GM12864 (cell line): ENCODE measurements at regions not wholly inside any gene's neighbourhood (a gene's known extent, or its start where the extent isn't known, plus 50 kb on each side); places are given as distances from the start of the nearest gene placed in this dataset.

Experiments used
- DNase-seq: peaks from one replicate; pipeline ENCODE4 v3.0.0-alpha.2; 2011; ENCODE audit warnings: low read depth
- H3K4me3 ChIP-seq: 2 replicates; pipeline ENCODE4 v1.5.1; 2011; ENCODE audit warnings: mild to moderate bottlenecking, low read depth, low read length, control low read depth
- TF ChIP-seq, protein P1 (sequence below): IDR thresholded peaks from 2 replicates; pipeline ENCODE4 v1.5.1; 2011; ENCODE audit warnings: low read depth, mild to moderate bottlenecking, moderate library complexity, low read length, control low read depth, inconsistent platforms; ENCODE audit errors: missing control alignments

DNA sequence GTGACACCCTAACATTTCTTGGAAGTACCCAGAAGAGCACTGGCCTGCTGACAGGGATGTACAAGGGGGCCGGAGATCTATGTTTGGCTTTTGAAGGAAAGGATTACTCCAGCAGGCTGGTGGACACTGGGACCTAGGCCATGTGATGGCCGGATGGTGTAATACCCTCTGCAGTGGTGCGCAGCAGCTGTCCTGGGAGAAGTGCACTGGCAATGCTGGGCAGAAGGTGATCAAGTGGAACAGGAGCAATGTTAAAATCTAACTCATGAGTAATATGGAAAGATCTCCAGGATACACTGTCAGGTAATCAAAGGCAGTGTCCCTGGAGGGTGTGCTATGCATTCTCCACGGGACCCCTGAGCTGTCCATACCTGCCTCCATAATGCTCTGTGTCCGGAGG, 71.2 kb upstream of the POMGNT2 start:
- DNase-seq, result no peak
- TF ChIP-seq, protein P1, sequence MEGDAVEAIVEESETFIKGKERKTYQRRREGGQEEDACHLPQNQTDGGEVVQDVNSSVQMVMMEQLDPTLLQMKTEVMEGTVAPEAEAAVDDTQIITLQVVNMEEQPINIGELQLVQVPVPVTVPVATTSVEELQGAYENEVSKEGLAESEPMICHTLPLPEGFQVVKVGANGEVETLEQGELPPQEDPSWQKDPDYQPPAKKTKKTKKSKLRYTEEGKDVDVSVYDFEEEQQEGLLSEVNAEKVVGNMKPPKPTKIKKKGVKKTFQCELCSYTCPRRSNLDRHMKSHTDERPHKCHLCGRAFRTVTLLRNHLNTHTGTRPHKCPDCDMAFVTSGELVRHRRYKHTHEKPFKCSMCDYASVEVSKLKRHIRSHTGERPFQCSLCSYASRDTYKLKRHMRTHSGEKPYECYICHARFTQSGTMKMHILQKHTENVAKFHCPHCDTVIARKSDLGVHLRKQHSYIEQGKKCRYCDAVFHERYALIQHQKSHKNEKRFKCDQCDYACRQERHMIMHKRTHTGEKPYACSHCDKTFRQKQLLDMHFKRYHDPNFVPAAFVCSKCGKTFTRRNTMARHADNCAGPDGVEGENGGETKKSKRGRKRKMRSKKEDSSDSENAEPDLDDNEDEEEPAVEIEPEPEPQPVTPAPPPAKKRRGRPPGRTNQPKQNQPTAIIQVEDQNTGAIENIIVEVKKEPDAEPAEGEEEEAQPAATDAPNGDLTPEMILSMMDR, result no peak
- H3K4me3 ChIP-seq, result no peak overlapping the region

DNA sequence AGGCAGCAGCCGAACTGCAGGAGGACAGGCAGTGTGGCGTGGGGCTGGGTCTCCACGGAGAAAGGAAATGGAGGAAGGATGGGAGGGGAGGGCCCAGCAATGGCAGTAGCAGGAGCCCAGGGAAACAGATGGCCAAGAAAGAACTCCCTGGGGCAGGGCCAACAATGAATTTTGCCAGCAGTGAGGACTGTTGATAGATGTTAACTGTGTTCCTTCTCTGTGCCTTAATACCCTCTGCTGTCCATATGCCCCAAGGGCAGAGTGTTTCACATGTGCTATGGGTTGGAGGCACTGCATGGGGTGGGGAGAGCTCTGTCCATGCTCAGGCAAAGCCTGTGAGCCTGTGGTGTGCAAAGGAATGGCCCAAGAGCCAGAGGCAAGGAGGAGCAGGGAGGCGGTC, 70.8 kb upstream of the POMGNT2 start:
- DNase-seq, result no peak
- H3K4me3 ChIP-seq, result no peak overlapping the region
- TF ChIP-seq, protein P1, result no peak

DNA sequence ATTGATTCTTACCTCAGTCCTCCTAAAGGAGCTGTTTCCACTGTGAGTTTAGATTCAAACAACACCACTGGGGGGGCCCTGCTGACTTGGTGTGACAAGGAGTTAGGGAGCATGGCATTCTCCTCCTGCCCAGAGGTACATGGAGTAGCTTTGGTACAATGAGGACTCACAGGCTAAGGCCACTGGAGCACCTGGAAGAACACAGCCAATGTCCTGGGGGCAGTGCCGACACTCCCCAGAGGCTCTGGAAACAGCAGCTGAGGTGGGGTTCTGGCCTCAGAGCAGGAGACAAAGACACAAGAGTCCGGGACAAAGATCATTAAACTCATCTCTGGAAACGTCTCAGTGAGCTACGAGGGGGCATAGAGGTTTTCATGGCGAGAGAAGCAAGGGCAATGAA, 69.7 kb upstream of the POMGNT2 start:
- TF ChIP-seq, protein P1, result no peak

DNA sequence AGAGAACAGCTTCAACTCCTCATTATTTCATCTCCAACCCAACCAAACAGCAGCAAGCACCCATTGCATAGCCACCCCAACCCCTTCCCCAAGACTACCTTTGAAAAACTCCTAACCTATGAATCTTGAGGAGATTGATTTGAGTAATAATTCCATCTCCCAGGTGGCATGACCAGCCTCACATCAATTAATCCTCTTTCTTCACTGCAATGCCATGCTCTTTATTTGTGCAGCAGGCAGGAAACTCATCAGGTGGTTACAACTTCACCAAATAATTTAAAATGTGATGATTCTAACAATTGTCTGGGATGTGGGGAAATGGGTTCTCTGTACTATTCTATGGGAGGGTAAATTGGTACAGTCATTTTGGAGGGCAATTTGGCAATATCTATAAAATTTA, 68.1 kb upstream of the POMGNT2 start:
- TF ChIP-seq, protein P1, result no peak
- no peak overlapping the region for H3K4me3 ChIP-seq
- no peak for DNase-seq

More for the DNA sequence above, 69.7 kb upstream of the POMGNT2 start:
- H3K4me3 ChIP-seq, result no peak overlapping the region
- no peak for DNase-seq

DNA sequence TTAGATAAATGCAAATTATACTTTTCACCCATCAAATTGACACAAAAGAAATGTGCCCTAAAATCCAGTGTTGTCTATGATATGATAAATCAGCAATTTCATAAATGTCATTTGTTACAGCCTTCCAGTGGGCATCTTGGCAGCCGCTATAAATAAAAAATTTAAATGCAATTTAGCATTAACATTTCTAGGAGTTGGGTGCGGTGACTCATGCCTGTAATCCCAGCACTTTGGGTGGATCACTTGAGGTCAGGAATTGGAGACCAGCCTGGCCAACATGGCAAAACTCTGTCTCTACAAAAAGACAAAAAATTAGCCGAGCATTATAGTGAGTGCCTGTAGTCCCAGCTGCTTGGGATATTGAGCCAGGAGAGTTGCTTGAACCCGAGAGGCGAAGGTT, 65.9 kb upstream of the POMGNT2 start:
- DNase-seq, result no peak

DNA sequence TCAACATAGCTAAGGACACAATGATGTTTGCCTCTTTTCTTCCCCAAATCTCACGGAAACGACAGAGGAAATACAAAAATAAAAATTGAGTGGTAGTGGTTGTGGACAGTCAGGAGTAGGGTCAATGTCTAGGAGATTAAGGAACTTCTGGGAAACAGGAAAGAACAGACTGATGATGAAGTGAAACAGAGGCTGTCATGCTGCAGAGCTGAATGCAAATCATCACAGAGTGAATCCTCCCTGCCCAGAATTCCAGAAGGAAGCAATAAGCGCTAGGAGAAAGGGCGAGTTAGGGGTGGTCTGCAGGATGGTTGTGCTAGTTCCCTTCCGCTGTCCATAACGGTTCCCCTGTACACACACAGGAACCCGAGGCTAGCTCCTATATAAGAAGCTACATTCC, 64.7 kb upstream of the POMGNT2 start:
- H3K4me3 ChIP-seq, result no peak overlapping the region
- TF ChIP-seq, protein P1, result no peak
- DNase-seq, result no peak

More for the DNA sequence above, 65.9 kb upstream of the POMGNT2 start:
- no peak overlapping the region for H3K4me3 ChIP-seq
- TF ChIP-seq, protein P1, result no peak

DNA sequence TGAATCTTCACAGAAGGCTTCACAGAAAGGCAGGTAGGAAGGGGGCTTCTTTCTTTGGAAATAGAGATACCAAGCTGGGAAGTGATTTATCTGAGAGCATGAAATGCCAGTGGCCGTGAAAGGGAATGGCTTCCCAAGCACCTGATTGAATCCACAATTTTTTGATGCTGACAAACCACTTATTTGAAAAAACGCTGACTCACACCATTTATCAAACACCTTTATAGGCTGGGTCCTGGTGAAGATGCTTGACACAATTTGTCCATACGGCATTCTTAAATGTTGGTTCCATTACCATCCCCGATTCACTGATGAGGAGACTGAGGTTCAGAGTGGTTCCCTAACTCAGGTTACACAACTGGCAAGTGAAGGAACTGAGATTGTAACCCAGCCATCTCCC, 64.1 kb upstream of the POMGNT2 start:
- no peak for DNase-seq
- H3K4me3 ChIP-seq, result no peak overlapping the region
- TF ChIP-seq, protein P1, result no peak
